ENCODE measurements at regions not wholly inside any gene's neighbourhood (a gene's known extent, or its start where the extent isn't known, plus 50 kb on each side); places are given as distances from the start of the nearest gene placed in this dataset.

GRCh38 chr14:36408388-36408787 is 88.0 kb upstream of the MBIP start:
- Histone ChIP-seq H3K36me3 (ENCODE audit: control insufficient read depth in 2 of 2, extremely low read depth in 1 of 2, insufficient read depth in 2 of 2, low read length in 2 of 2) (no peaks in the 10 kb centered on the region), H3K27me3 (ENCODE audit: control insufficient read depth in 2 of 2, insufficient read depth in 2 of 2, low read length in 2 of 2) (no peaks in the 10 kb centered on the region), H4K20me1 (replicated peaks; ENCODE audit: control insufficient read depth, extremely low read depth, insufficient read depth, low read length) (no peaks in the 10 kb centered on the region), H3K4me3 (replicated peaks in 1 of 3; ENCODE audit: insufficient read depth in 1 of 3, low read depth in 1 of 3, low read length in 3 of 3) (no peak overlapping the region), H3K4me2 (ENCODE audit: insufficient read depth, low read length) (no peak overlapping the region), H3K79me2 (ENCODE audit: control insufficient read depth, insufficient read depth, low read length) (no peaks in the 10 kb centered on the region), H2AFZ (ENCODE audit: low read depth, low read length) (no peak overlapping the region), H3K9me3 (replicated peaks; ENCODE audit: control insufficient read depth, insufficient read depth, low read length) (no peaks in the 10 kb centered on the region), H3K27ac (ENCODE audit: insufficient read depth, low read depth, low read length) (no peak overlapping the region), H3K4me1 (ENCODE audit: control insufficient read depth, extremely low read depth, insufficient read depth, low read length) (no peaks in the 10 kb centered on the region), H3K9me1 (replicated peaks; ENCODE audit: control insufficient read depth, extremely low read depth, insufficient read depth, low read length) (no peaks in the 10 kb centered on the region), H3K9ac (replicated peaks; ENCODE audit: extremely low read depth, insufficient read depth, low read length) (no peak overlapping the region)
- FAIRE-seq (no peak), DNase-seq (ENCODE audit: low read depth, low spot score) (no peak)
- BruUV-seq (replicated peaks): no TSS peak
- intact Hi-C loops (cut with micrococcal nuclease) (no loop called here), dilution Hi-C loops (cut with MboI; ENCODE audit: extremely low pct_ligation_motif_present, low sequenced_read_pairs) (no loop called here)
- POLR2A ChIA-PET: no interaction called here
- TF ChIP-seq JUN (IDR thresholded peaks at IDR 0.05; ENCODE audit: borderline replicate concordance, insufficient read depth, insufficient read length, low read depth) (no peak), EZH2 (IDR thresholded peaks at IDR 0.05; ENCODE audit: borderline replicate concordance, low read depth, low read length, severe bottlenecking) (no peak), FOS (IDR thresholded peaks at IDR 0.05; ENCODE audit: borderline replicate concordance, insufficient read depth, low read length) (no peak), GATA2 (IDR thresholded peaks at IDR 0.05; ENCODE audit: insufficient read depth, insufficient read length, low read depth, low read length) (no peak), POLR2AphosphoS5 (IDR thresholded peaks at IDR 0.05; ENCODE audit: insufficient read depth, low read depth, low read length) (no peak), POLR2A (IDR thresholded peaks at IDR 0.05; ENCODE audit: low read depth, low read length) (no peak), MAX (IDR thresholded peaks at IDR 0.05; ENCODE audit: insufficient read depth, insufficient read length) (no peak), MYC (IDR thresholded peaks at IDR 0.05; ENCODE audit: low read depth, low read length) (no peak)
- TF ChIP-seq, protein P1, sequence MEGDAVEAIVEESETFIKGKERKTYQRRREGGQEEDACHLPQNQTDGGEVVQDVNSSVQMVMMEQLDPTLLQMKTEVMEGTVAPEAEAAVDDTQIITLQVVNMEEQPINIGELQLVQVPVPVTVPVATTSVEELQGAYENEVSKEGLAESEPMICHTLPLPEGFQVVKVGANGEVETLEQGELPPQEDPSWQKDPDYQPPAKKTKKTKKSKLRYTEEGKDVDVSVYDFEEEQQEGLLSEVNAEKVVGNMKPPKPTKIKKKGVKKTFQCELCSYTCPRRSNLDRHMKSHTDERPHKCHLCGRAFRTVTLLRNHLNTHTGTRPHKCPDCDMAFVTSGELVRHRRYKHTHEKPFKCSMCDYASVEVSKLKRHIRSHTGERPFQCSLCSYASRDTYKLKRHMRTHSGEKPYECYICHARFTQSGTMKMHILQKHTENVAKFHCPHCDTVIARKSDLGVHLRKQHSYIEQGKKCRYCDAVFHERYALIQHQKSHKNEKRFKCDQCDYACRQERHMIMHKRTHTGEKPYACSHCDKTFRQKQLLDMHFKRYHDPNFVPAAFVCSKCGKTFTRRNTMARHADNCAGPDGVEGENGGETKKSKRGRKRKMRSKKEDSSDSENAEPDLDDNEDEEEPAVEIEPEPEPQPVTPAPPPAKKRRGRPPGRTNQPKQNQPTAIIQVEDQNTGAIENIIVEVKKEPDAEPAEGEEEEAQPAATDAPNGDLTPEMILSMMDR (IDR thresholded peaks at IDR 0.05; ENCODE audit: extremely low read depth in 1 of 2, insufficient read depth in 1 of 2, low read depth in 1 of 2, low read length in 2 of 2): no peak
- CTCF ChIA-PET: no interaction called here

Data from endothelial cell of umbilical vein (primary cell).